ENCODE measurements at regions not wholly inside any gene's neighbourhood (a gene's known extent, or its start where the extent isn't known, plus 50 kb on each side); places are given as distances from the start of the nearest gene placed in this dataset.

DNA sequence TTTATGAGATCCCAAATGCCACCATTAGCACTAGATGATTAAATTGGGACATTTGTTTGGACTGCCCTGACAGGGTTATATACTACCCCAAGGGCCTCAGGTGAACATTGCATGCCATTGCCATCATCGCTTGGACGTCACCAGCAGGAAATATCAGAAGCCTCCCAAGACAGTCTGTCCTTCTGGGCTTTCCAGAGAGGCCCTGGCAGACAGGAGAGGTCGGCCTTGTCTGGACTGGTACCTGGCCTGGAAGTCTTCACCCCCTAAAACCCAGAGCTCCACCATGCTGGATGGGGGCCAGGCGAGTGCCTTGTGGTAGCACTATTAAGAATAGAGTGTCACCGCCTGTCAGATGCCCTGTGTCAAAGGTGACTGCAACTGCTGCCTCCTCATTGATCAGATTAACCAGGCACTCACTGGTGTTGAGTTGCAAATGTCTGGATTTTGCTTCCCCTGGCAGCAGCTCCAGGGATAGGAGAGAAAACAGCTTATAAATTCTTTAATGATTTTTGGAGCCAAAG lies 324.1 kb upstream of the RASGRP1 start:
- Mint-ChIP-seq H3K9me3 (peaks cover 8% of the 10 kb centered on the region), H3K27ac (peak overlapping the region; percentile 41 to 62 (median 42)), H3K36me3 (ENCODE audit: low read depth) (no peaks in the 10 kb centered on the region), H3K27me3 (ENCODE audit: low read depth) (no peaks in the 10 kb centered on the region), H3K4me3 (no peak overlapping the region), H3K4me1 (peaks cover 57% of the 10 kb centered on the region)
- TF ChIP-seq, protein P1, sequence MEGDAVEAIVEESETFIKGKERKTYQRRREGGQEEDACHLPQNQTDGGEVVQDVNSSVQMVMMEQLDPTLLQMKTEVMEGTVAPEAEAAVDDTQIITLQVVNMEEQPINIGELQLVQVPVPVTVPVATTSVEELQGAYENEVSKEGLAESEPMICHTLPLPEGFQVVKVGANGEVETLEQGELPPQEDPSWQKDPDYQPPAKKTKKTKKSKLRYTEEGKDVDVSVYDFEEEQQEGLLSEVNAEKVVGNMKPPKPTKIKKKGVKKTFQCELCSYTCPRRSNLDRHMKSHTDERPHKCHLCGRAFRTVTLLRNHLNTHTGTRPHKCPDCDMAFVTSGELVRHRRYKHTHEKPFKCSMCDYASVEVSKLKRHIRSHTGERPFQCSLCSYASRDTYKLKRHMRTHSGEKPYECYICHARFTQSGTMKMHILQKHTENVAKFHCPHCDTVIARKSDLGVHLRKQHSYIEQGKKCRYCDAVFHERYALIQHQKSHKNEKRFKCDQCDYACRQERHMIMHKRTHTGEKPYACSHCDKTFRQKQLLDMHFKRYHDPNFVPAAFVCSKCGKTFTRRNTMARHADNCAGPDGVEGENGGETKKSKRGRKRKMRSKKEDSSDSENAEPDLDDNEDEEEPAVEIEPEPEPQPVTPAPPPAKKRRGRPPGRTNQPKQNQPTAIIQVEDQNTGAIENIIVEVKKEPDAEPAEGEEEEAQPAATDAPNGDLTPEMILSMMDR (IDR thresholded peaks at IDR 0.05; ENCODE audit: unreplicated experiment in 3 of 3) = no peak

DNA sequence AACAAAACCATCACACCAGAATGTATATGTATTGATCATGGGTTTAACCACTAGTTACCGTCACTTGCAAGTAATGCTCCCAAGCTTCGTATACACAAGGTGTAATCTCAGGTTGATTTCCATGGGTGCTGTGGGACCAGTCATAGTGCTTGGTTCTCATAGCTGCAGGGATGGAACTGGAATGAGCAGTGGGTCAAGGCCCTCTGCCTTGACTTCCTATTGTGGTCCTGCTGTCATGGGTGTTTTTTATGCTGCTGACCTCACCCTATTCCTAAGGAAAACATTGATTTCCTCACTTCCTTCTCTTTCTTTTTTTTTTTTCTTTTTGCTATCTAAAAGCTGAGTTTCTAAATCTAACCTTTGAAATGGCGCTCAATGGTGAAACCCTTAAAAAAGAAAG lies 325.6 kb upstream of the RASGRP1 start:
- Mint-ChIP-seq H3K9me3 (peaks cover 8% of the 10 kb centered on the region), H3K27ac (peak overlapping the region in 1 of 3 experiments; percentile 14), H3K36me3 (ENCODE audit: low read depth) (no peaks in the 10 kb centered on the region), H3K4me1 (peaks cover 54% of the 10 kb centered on the region), H3K27me3 (ENCODE audit: low read depth) (no peaks in the 10 kb centered on the region), H3K4me3 (no peak overlapping the region)
- TF ChIP-seq, protein P1 (IDR thresholded peaks at IDR 0.05; ENCODE audit: unreplicated experiment in 3 of 3) = no peak

DNA sequence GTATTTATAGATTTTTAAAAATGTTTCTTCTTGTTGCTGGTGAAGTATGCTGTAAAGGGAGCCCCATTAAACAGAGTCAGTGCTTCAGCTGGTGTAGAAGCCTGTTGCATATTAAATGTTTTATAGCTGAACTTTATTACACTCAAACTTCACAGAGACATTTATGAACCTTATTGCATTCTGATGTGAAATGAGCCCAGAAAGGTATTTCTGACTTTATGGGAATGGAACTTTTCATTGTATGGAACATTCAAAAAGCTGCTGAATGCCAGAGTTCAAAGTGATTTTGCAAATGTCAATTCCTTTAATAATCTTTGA lies 329.3 kb upstream of the RASGRP1 start:
- Mint-ChIP-seq H3K36me3 (ENCODE audit: low read depth) (no peaks in the 10 kb centered on the region), H3K27ac (peak overlapping the region; percentile 82 to 96 (median 90)), H3K4me1 (peaks cover 60% of the 10 kb centered on the region), H3K4me3 (no peak overlapping the region), H3K27me3 (ENCODE audit: low read depth) (no peaks in the 10 kb centered on the region), H3K9me3 (peaks cover 8% of the 10 kb centered on the region)
- TF ChIP-seq, protein P1 (IDR thresholded peaks at IDR 0.05; ENCODE audit: unreplicated experiment in 3 of 3) = no peak

DNA sequence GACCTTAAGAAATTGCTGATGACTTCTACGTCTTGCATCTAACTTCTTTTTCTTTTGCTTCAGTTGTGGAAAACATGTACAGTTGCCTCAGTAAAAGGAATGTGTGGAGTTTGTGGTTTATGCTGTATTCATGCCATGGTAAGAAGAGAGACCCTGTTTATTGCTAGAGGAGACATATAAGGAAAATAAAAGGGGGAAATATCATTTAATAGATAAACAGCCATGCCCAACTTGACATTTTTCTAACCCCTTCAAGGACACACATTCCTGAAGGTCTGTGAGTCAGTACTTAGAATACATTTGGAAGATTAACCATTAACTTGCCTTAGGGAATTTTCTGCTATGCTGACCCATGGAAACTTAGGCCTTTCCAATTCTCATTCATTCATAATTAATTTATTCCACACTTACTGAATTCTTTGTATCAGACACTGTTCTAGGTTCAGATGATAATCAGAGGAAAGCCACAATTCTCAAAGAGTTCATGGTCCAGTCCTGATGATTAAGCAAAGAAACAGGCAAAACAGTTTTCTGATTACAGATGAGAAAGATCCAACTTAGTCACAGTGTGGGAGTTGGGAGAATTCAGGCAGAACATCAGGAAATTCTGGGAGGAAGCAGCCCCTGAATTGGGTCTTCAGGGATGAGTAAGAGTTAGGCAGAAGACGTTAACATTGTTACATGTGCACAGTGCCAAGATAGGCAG lies 329.8 kb upstream of the RASGRP1 start:
- peak overlapping the region; percentile 82 to 96 (median 90) for H3K27ac Mint-ChIP-seq
- no peak overlapping the region for H3K4me3 Mint-ChIP-seq

DNA sequence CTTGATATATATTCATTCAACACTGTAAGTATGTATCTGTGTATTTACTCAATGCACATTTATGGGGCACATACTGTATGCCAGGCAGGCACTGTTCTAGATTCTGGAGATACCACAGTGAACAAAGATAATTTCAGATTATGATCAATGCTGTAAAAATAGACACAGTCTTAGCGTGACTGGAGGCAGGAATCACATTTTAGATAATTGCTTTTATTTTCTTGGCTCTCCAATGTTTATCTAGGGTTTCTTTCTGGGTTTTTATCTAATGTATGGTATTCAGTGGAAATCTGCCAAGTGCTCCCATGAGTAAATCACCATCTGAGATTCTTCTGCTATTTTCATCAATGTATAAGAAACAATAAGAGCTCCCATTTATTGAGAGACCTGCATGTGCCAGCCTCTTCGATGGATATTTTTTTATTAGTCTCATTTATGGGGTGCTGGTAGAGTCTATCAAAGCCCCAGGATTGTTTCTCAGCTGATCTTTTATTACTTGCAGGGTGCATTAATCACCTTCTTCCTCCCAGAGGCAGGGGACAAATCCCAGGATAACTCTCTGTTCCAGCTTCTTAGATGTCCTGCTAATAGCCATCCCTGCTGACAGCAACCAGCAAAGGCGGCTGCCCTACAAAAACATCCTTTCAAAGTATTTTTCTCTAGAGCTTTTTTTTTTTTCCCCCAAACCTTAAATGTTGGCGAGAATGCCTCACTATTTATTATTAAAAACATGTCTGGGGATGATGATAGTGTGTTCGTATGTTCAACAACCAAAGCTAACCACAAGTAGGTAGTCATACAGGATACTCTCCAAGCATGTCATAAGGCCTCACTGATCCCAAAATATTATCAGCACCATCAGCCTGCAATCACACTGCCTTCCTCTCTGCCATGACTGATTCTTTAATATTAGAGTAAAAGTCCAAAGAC lies 331.0 kb upstream of the RASGRP1 start:
- H3K4me3 Mint-ChIP-seq = no peak overlapping the region
- H3K27ac Mint-ChIP-seq = peak overlapping the region; percentile 51 to 96 (median 82)
- no peaks in the 10 kb centered on the region for H3K36me3 Mint-ChIP-seq (ENCODE audit: low read depth)
- no peaks in the 10 kb centered on the region for H3K27me3 Mint-ChIP-seq (ENCODE audit: low read depth)
- peaks cover 8% of the 10 kb centered on the region for H3K9me3 Mint-ChIP-seq
- peaks cover 49% of the 10 kb centered on the region for H3K4me1 Mint-ChIP-seq
- TF ChIP-seq, protein P1 (IDR thresholded peaks at IDR 0.05; ENCODE audit: unreplicated experiment in 3 of 3) = no peak

More for the DNA sequence above, 329.8 kb upstream of the RASGRP1 start:
- H3K27me3 Mint-ChIP-seq (ENCODE audit: low read depth) = no peaks in the 10 kb centered on the region
- H3K4me1 Mint-ChIP-seq = peaks cover 55% of the 10 kb centered on the region
- H3K36me3 Mint-ChIP-seq (ENCODE audit: low read depth) = no peaks in the 10 kb centered on the region
- TF ChIP-seq, protein P1 (IDR thresholded peaks at IDR 0.05; ENCODE audit: unreplicated experiment in 3 of 3) = no peak
- H3K9me3 Mint-ChIP-seq = peaks cover 8% of the 10 kb centered on the region
